ENCODE measurements at regions not wholly inside any gene's neighbourhood (a gene's known extent, or its start where the extent isn't known, plus 50 kb on each side); places are given as distances from the start of the nearest gene placed in this dataset.

DNA sequence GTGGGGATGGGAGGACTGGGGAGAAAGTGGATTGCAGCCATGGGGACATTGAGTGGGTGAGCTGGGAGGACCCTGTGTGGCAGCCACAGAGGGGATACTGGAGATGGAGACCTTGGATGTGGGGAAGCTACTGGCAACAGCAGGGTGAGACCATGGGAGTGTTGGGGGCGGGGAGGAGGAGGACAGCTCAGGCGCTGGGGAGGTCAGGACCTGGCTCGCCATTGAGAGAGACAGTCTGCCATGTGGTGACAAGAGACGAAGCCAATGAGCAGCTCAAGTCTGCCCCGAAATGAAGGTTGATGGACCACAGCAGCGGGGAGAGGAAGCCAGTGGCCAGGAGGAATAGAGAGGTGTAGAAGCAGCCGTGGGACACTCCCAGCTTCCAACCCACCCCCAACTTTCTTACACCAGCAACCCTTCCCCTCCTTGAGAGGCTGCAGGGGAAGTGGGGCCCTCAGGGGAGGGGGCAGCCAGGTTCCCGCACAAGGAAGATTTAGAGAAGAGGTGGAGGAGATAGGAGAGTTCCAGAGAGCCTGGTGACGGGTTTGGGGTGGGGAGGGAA is 118.1 kb downstream of the ASB7 start:
- in situ Hi-C loops (cut with HindIII; ENCODE audit: low sequenced_read_pairs) = no loop called here

DNA sequence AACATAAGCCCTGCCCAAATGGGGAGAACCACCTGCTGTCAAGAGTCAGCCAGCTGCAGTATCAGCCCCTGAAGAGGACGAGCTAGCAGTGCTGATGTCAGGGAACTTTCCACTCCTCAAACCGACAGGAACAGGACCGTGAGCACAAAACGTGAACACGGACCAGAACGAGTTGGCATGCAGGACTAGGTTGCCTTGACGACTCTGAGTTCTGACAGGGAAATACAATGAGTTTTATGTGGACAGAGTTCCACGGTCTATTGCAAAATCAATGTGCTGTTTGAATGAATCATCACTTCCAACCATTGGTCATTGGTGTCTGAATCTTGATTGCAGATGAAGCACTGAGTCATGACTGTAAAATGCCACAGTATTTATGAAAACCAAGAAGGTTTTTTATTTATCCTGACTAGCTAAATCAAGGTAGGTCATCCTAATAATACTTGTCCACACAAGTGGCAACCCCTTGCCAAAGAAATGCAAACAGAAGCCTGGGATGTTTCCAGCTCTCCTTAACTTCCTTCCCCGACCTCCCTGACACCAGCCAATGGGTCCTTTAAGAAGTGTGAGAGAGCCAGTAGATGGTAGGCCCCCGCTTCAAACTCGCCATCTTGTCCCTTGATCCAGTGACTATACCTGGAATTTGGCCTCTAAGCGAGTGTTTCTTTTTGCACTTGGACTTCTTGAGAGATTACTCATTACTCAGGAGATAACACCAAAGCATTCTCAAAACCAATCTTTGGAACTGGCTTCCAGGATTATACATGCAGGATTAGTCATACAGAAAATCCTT is 119.6 kb downstream of the ASB7 start:
- in situ Hi-C loops (cut with HindIII; ENCODE audit: low sequenced_read_pairs) = no loop called here

DNA sequence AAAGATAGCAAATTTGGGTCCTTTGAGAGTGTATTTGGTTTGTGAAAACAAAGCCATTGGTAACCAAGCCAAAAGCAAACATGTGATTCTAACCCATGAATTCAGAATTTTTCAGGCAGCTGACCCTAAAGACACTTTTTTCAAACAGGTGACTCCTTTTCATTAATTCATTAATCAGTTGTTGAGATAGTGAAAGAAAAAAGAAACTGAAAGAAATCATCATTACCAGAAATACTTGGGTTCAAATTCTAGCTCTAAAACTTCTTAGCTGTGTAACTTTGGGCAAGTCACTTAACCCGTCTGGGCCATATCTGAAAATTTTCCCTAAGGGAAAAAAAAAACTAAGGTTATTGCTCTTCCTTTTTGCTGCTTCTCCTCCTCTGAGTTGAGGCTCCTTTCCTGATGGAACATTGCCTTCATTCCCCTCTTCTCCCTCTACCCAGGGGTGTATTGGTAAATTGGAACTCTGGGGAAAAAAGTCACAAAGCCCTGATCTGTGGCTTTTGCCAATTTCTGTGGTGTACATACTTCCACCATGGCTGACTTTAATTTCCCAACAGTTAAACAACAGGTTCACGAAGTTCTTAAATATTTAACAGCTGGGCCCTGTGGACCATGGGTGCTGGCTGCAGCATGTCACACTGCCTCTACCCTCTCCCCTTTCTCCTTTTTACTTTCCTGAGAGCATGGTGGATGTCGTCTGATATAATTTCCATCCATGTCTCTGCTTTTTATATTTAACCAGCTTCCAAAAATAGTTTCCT is 120.3 kb downstream of the ASB7 start:
- in situ Hi-C loops (cut with HindIII; ENCODE audit: low sequenced_read_pairs) = no loop called here

GRCh38 chr15:100723315-100723801 is 121.0 kb downstream of the ASB7 start:
- in situ Hi-C loops (cut with HindIII; ENCODE audit: low sequenced_read_pairs) = no loop called here

GRCh38 chr15:100725121-100726069 is 123.0 kb downstream of the ASB7 start:
- in situ Hi-C loops (cut with HindIII; ENCODE audit: low sequenced_read_pairs) = no loop called here

- in situ Hi-C loops (cut with HindIII; ENCODE audit: low sequenced_read_pairs) = no loop called here
These were observed 123.7 kb downstream of the ASB7 start for GRCh38 chr15:100726070-100726420.

- in situ Hi-C loops (cut with HindIII; ENCODE audit: low sequenced_read_pairs) = no loop called here
These were observed 124.2 kb downstream of the ASB7 start for GRCh38 chr15:100726421-100727190.

GRCh38 chr15:100727291-100727851 is 125.0 kb downstream of the ASB7 start:
- in situ Hi-C loops (cut with HindIII; ENCODE audit: low sequenced_read_pairs) = no loop called here

- in situ Hi-C loops (cut with HindIII; ENCODE audit: low sequenced_read_pairs) = no loop called here
These were observed 126.2 kb downstream of the ASB7 start for GRCh38 chr15:100728371-100729201.

DNA sequence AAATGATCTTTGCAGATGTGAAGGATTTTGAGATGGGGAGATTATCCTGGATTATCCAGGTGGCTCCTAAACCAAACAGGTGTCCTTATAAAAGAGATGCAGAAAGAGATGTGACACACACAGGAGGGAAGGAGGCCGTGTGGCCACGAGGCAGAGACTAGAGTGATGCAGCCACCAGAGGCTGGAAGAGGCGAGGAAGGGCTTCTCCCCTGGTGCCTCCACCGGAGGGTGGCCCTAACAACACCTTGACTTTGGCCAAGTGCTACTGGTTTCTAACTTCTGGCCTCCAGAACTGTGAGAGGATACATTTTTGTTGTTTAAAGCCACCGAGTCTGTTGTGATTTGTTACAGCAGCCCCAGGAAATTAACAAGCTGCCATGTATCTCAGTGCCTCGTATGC is 127.1 kb downstream of the ASB7 start:
- in situ Hi-C loops (cut with HindIII; ENCODE audit: low sequenced_read_pairs) = no loop called here

GRCh38 chr15:100730129-100730528 is 127.7 kb downstream of the ASB7 start:
- in situ Hi-C loops (cut with HindIII; ENCODE audit: low sequenced_read_pairs) = loop anchor here (5.0 kb wide), 1 partner anchor 37 kb away; no protein-coding TSS in a partner anchor

DNA sequence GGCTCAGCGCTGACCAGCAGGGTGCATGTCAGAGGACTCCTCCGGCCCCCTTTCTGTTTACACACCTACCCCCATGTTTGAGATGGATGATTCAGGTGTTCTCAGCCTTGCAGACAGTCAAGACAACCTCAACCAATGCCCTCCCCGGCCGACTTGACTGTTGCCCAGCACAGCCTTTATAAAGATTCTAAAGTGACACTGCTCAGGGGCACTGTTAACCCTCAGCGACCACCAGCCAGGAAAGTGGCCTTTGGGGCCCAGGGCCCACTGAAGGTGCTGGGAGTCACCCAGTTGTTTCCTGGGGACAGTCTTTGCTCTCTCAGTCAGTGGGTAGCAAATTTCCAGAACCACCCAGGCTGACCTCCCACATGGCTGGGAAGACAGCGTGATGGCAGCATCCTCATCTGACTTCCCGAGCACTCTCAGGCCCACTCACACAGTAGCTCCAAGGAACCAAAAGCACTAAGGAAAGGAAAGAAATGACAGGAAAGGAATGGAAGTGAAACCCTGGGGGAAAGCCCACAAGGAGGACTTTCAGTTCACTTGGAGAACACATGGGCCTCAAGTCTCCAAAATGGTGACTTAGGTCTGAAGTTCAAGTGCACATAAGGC is 128.4 kb downstream of the ASB7 start:
- in situ Hi-C loops (cut with HindIII; ENCODE audit: low sequenced_read_pairs) = loop anchor here (5.0 kb wide), 1 partner anchor 37 kb away; no protein-coding TSS in a partner anchor

DNA sequence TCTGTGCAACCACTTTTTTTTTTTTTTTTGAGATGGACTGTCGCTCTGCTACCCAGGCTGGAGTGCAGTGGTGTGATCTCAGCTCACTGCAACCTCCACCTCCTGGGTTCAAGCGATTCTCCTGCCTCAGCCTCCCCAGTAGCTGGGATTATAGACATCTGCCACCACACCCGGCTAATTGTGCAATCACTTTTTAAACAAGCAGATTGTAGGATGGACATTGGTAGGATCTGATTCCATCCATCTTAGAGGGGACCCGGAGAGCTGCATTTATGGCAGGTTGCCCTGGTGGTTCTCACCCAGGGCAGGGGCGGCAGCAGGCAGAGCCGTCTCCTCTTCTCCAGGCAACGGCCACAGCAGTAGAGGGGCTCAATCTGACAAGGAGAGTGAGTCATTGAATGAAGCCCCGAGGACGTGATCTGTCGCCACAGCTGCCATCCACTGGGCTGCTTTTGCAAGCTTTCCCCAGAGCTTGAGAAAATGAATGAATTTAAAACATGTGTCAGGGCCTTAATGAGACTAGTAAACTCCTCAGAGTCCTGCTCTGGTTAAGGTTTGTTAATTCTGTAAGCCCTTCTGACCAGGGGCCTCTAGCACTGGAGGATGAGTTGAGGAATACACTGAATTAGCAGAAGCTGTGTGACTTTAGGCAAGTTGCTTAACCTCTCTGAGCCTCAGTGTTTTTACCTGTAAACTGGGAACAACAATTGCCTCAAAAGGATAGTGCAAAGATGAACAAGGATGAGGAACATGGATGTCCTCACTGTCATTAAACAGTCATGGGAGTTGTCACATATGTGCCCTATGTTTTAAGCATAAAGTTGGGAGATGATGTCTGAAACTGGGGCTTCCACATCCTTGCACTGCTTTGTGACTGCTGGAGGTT is 129.1 kb downstream of the ASB7 start:
- in situ Hi-C loops (cut with HindIII; ENCODE audit: low sequenced_read_pairs) = loop anchor here (5.0 kb wide), 1 partner anchor 36 kb away; no protein-coding TSS in a partner anchor

DNA sequence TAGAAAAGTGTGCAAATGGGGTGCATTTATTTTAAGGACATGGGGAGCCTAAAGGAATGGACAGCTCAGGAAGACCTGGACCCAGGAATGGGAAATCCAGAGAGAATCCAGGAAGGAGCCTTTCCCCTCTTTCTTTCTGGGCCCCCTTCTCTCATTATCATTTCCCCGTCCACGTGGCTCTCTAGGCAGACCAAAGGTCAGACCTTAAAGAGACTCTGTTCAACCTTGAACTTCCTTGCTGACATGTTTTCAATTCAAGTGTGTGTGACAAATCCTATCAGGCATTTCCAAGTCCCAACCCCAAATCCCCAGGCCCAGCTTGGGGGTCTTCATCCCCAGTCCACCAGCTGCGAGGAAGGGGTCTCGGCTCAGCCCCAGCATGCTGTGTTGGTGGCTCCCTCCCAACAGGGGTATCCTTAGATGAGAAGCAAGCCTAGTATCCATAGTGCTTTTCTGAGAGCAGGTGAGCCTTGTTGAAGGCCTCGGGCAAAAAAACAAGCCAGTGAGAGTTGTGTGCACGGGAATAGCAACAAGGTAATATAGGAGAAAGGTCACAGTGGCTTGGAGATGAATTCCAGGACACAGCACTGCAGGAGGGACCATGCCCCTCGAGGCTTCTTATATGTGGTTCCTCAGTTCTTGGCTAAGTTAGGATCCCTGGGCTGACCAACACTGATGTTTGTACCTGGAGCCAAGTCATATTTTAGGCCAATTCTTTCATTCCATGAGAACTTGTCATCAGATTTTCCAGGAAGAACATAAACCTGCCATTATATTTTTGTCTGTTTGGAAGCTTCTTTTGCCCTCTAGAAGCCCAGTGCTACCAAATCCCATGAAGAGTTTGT is 130.0 kb downstream of the ASB7 start:
- in situ Hi-C loops (cut with HindIII; ENCODE audit: low sequenced_read_pairs) = loop anchor here (5.0 kb wide), 1 partner anchor 35 kb away; no protein-coding TSS in a partner anchor

DNA sequence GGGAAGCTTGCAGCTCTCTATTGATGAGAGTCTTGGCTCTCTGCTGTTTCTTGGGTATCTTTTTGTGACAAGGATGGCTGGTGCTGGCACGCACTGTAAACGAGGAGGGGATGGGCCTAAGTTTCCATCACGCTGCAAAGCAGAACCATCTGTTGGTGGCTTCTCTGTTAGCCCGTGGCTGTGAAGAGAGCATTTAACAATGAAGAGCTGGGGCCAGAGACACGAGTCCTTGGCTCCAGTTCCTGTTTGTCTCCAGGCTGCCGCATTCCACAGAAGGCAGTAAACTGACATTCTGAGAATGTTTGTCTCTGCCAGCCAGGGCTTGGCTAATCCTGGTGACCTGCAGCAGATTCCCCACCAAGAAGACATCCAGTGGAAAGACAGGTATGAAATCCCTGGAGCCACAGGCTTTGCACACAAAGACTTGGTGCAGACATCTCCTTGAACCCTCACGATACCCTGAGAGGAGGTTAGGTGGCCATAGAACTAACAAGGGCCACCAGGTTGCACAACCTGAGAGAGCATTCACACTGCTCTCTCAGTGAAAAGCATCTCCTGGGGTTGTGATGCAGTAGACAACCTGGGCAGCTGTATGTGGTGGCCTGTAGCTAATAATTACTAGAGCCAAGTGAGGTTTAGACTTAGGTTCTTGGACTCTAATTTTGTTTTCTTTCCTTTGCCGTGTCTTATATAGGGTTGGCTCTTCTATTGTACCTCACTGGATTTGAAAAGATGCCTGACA is 130.9 kb downstream of the ASB7 start:
- in situ Hi-C loops (cut with HindIII; ENCODE audit: low sequenced_read_pairs) = loop anchor here (5.0 kb wide), 1 partner anchor 34 kb away; no protein-coding TSS in a partner anchor

Data from endothelial cell of hepatic sinusoid (primary cell).